ENCODE measurements at regions not wholly inside any gene's neighbourhood (a gene's known extent, or its start where the extent isn't known, plus 50 kb on each side); places are given as distances from the start of the nearest gene placed in this dataset.

- no peak for DNase-seq (ENCODE audit: low read depth)
- TF ChIP-seq CTCF (conservative IDR thresholded peaks at IDR 0.05; ENCODE audit: low read depth, low read length) = no peak
- no peak overlapping the region for H3K4me3 ChIP-seq (ENCODE audit: low read length)
Observed at GRCh38 chr17:5662409-5663085, 78.2 kb upstream of the NLRP1 start.

GRCh38 chr17:5665164-5665563 lies 80.9 kb upstream of the NLRP1 start:
- no peak overlapping the region for H3K4me3 ChIP-seq (ENCODE audit: low read length)
- no peak for DNase-seq (ENCODE audit: low read depth)
- TF ChIP-seq CTCF (conservative IDR thresholded peaks at IDR 0.05; ENCODE audit: low read depth, low read length) = no peak

GRCh38 chr17:5667871-5668270 lies 83.6 kb upstream of the NLRP1 start:
- peak; percentile 38 for TF ChIP-seq CTCF (conservative IDR thresholded peaks at IDR 0.05; ENCODE audit: low read depth, low read length)
- no peak overlapping the region for H3K4me3 ChIP-seq (ENCODE audit: low read length)
- DNase-seq (ENCODE audit: low read depth) = no peak

- no peak overlapping the region for H3K4me3 ChIP-seq (ENCODE audit: low read length)
- no peak for DNase-seq (ENCODE audit: low read depth)
- TF ChIP-seq CTCF (conservative IDR thresholded peaks at IDR 0.05; ENCODE audit: low read depth, low read length) = no peak
Observed at GRCh38 chr17:5668557-5669138, 84.3 kb upstream of the NLRP1 start.

GRCh38 chr17:5669191-5669590 lies 84.9 kb upstream of the NLRP1 start:
- H3K4me3 ChIP-seq (ENCODE audit: low read length) = no peak overlapping the region
- TF ChIP-seq CTCF (conservative IDR thresholded peaks at IDR 0.05; ENCODE audit: low read depth, low read length) = no peak
- DNase-seq (ENCODE audit: low read depth) = no peak

- no peak for TF ChIP-seq CTCF (conservative IDR thresholded peaks at IDR 0.05; ENCODE audit: low read depth, low read length)
- no peak overlapping the region for H3K4me3 ChIP-seq (ENCODE audit: low read length)
- DNase-seq (ENCODE audit: low read depth) = no peak
Observed at GRCh38 chr17:5672141-5672540, 87.8 kb upstream of the NLRP1 start.

- TF ChIP-seq CTCF (conservative IDR thresholded peaks at IDR 0.05; ENCODE audit: low read depth, low read length) = no peak
- H3K4me3 ChIP-seq (ENCODE audit: low read length) = no peak overlapping the region
- DNase-seq (ENCODE audit: low read depth) = no peak
Observed at GRCh38 chr17:5672815-5673430, 88.6 kb upstream of the NLRP1 start.

All from retinal pigment epithelial cell (primary cell).